IPS-18a (cell line): ENCODE measurements at regions not wholly inside any gene's neighbourhood (a gene's known extent, or its start where the extent isn't known, plus 50 kb on each side); places are given as distances from the start of the nearest gene placed in this dataset.
A peak's percentile ranks its signal among the peaks of the same experiment; 100 is the strongest.

ENCODE experiments used
- H3K27ac ChIP-seq: one replicate; pipeline ENCODE4 v1.5.1; 2013; ENCODE audit warnings: low read length
- H3K27me3 ChIP-seq: one replicate; pipeline ENCODE4 v1.6.1; 2013; ENCODE audit warnings: mild to moderate bottlenecking, low read length; ENCODE audit not compliant: control insufficient read depth, insufficient read depth
- H3K36me3 ChIP-seq: one replicate; pipeline ENCODE4 v1.6.1; 2013; ENCODE audit warnings: low read depth, low read length; ENCODE audit not compliant: control insufficient read depth
- H3K4me1 ChIP-seq: one replicate; pipeline ENCODE4 v1.6.1; 2013; ENCODE audit warnings: low read depth, low read length; ENCODE audit not compliant: control insufficient read depth
- H3K4me3 ChIP-seq: one replicate; pipeline ENCODE4 v1.5.1; 2013; ENCODE audit warnings: low read length
- H3K9ac ChIP-seq: one replicate; pipeline ENCODE4 v1.6.1; 2013; ENCODE audit warnings: mild to moderate bottlenecking, low read length, moderate library complexity
- H3K9me3 ChIP-seq: one replicate; pipeline ENCODE4 v1.6.1; 2013; ENCODE audit warnings: low read depth, low read length; ENCODE audit not compliant: control insufficient read depth

GRCh38 chr17:79490530-79490929, 120.3 kb downstream of the RBFOX3 start:
- no peaks in the 10 kb centered on the region for H3K9me3 ChIP-seq
- no peak overlapping the region for H3K9ac ChIP-seq
- H3K27me3 ChIP-seq, result no peaks in the 10 kb centered on the region
- H3K27ac ChIP-seq, result no peak overlapping the region
- peaks cover 5% of the 10 kb centered on the region for H3K4me1 ChIP-seq
- no peaks in the 10 kb centered on the region for H3K36me3 ChIP-seq
- H3K4me3 ChIP-seq, result no peak overlapping the region

- Histone ChIP-seq H3K27ac (no peak overlapping the region), H3K4me3 (no peak overlapping the region), H3K9ac (no peak overlapping the region), H3K9me3 (no peaks in the 10 kb centered on the region), H3K4me1 (peaks cover 23% of the 10 kb centered on the region), H3K27me3 (no peaks in the 10 kb centered on the region), H3K36me3 (no peaks in the 10 kb centered on the region)
These were observed 123.7 kb downstream of the RBFOX3 start for GRCh38 chr17:79487149-79487548.

DNA sequence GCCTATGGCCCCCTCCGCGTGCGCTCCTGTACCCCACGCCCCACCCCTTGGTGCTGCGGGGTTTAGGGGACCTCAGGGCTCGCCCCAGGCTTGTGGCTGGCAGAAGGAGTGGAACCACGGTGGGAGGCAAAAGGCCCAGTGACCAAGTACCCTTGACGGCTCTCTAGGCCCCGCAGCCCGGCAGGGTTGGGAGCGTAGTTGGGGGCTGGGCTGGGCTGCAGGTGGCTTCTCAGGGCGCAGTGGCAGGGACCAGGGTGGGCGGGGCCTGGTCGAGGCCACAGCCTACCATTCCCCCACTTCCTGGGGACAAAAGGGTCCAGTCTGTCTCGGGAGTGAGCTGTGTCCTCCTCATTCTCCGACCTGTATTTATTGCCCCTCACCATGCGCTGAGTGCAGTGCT, 124.9 kb downstream of the RBFOX3 start:
- Histone ChIP-seq H3K27me3 (no peaks in the 10 kb centered on the region), H3K9me3 (no peaks in the 10 kb centered on the region), H3K4me1 (peaks cover 23% of the 10 kb centered on the region), H3K27ac (no peak overlapping the region), H3K4me3 (no peak overlapping the region), H3K36me3 (no peaks in the 10 kb centered on the region), H3K9ac (no peak overlapping the region)

DNA sequence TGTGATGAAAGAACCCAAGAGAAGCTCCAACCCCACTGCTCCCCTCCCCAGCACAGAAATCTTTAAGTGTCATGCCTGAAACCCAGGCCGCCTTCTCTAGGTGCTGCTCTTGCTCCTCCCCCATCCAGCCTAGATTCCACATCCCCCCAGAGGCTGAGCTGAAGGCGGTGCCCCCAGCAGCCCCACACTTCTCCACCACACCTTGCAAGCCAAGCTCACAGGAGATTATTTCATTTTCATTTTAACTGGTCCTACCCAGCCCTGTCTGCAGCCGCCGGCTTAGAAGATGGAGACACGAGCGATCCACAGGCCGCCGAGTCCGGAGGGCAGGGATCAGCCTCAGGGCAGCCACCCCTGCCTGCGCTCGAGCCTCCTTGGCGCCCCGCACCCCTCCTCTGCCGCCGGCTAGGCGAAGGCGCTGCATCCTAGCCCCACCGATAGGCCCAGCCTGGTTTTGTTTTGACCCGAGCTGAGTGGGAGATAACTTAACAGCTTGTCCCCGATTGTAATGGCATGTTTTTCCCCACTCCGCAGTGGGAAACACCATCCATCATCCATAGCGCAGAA, 125.3 kb downstream of the RBFOX3 start:
- H3K9ac ChIP-seq, result no peak overlapping the region
- H3K4me3 ChIP-seq, result no peak overlapping the region
- H3K4me1 ChIP-seq, result peaks cover 23% of the 10 kb centered on the region
- no peaks in the 10 kb centered on the region for H3K9me3 ChIP-seq
- no peak overlapping the region for H3K27ac ChIP-seq
- no peaks in the 10 kb centered on the region for H3K27me3 ChIP-seq
- H3K36me3 ChIP-seq, result no peaks in the 10 kb centered on the region

GRCh38 chr17:79484600-79485418, 126.0 kb downstream of the RBFOX3 start:
- no peaks in the 10 kb centered on the region for H3K9me3 ChIP-seq
- H3K27me3 ChIP-seq, result no peaks in the 10 kb centered on the region
- H3K4me3 ChIP-seq, result no peak overlapping the region
- H3K4me1 ChIP-seq, result peaks cover 23% of the 10 kb centered on the region
- no peaks in the 10 kb centered on the region for H3K36me3 ChIP-seq
- H3K27ac ChIP-seq, result no peak overlapping the region
- H3K9ac ChIP-seq, result no peak overlapping the region

- Histone ChIP-seq H3K9me3 (no peaks in the 10 kb centered on the region), H3K9ac (no peak overlapping the region), H3K4me1 (peaks cover 23% of the 10 kb centered on the region), H3K36me3 (no peaks in the 10 kb centered on the region), H3K27me3 (no peaks in the 10 kb centered on the region), H3K27ac (no peak overlapping the region), H3K4me3 (no peak overlapping the region)
These were observed 127.0 kb downstream of the RBFOX3 start for GRCh38 chr17:79483842-79484241.

DNA sequence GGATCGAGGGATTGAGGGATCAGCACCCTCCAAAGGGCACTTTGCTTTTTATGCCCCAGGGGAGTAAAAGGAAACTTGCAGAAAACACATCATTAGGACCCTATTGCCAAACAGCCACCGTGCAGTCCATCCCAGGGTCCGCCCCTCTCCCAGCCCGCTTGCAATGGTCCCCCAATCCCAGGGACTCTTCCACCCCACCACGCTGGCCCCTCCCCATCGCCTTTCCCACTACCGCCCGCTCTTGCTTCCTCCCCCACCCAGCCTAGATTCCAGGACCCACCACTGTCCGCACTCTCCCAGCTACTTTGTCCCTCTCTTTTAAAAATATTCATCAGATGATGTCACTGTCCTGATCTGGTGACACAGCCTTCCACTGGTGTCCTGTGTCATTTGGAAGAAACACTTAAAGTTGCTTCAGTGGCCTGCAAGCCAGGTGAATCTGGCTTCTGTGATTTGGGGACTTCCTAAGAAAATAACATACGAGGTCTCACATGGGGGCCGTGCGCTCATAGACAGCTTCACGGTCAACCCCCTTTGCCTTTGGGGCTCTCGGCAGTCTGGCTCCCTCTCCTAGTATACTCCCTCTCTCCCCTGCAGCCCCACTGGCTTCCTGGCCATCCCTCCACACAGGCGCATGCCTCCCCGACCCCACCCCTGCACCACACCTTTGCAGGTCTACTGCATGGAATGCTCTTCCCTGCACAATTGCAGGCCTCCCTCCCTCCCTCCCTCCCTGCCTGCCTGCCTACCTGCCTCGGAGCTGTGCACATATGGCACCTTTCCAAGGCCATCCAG, 127.9 kb downstream of the RBFOX3 start:
- Histone ChIP-seq H3K27ac (no peak overlapping the region), H3K4me3 (peak overlapping the region; percentile 22), H3K4me1 (peaks cover 23% of the 10 kb centered on the region), H3K36me3 (no peaks in the 10 kb centered on the region), H3K9me3 (no peaks in the 10 kb centered on the region), H3K27me3 (no peaks in the 10 kb centered on the region), H3K9ac (no peak overlapping the region)

DNA sequence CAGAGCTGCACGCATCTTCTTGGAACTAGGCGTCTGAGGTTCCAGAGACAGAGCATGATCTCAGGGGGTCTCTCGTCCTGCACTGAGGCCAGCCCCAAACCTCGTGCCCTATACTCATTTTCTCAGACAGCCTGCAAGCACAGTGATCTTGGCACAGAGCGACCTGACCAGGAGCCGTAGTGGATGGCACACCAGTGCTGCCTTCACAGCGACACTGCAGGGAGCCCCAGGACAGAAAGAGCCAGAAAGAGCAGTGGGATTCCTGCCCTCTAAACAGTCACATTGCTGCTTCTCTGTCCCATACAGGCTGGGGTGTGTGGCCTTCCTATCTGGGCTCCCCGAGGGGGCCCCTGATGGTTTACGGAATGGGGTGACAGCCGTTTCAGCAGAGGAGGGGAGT, 131.0 kb downstream of the RBFOX3 start:
- Histone ChIP-seq H3K27me3 (no peaks in the 10 kb centered on the region), H3K9ac (no peak overlapping the region)

GRCh38 chr17:79478841-79479240, 132.0 kb downstream of the RBFOX3 start:
- H3K4me1 ChIP-seq, result peaks cover 8% of the 10 kb centered on the region
- no peak overlapping the region for H3K4me3 ChIP-seq
- no peaks in the 10 kb centered on the region for H3K9me3 ChIP-seq
- no peaks in the 10 kb centered on the region for H3K27me3 ChIP-seq
- H3K27ac ChIP-seq, result no peak overlapping the region
- no peaks in the 10 kb centered on the region for H3K36me3 ChIP-seq
- H3K9ac ChIP-seq, result no peak overlapping the region

More for the DNA sequence above, 131.0 kb downstream of the RBFOX3 start:
- Histone ChIP-seq H3K36me3 (no peaks in the 10 kb centered on the region), H3K4me1 (peaks cover 12% of the 10 kb centered on the region), H3K4me3 (no peak overlapping the region), H3K9me3 (no peaks in the 10 kb centered on the region), H3K27ac (no peak overlapping the region)

DNA sequence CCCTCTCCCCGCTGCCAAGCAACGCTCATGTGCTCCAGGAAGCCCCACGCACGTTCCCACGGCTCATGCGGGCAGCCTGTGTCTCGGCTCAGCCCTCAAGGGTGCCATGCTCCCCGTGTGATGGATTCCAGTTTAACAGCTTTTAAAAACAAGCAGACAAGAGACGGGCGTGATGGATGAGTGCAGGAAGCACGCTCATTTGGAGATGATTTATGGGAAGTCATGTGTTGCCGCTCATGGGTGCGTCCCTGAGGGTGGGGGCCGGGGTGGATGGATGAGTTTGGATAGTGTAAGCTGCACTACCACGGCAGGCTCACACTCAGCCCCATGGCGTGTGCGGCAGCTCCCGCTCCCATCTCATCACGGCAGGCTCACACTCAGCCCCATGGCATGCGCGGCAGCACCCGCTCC, 132.8 kb downstream of the RBFOX3 start:
- peaks cover 8% of the 10 kb centered on the region for H3K4me1 ChIP-seq
- no peak overlapping the region for H3K4me3 ChIP-seq
- no peak overlapping the region for H3K9ac ChIP-seq
- no peaks in the 10 kb centered on the region for H3K9me3 ChIP-seq
- H3K36me3 ChIP-seq, result no peaks in the 10 kb centered on the region
- no peak overlapping the region for H3K27ac ChIP-seq
- no peaks in the 10 kb centered on the region for H3K27me3 ChIP-seq

- no peaks in the 10 kb centered on the region for H3K36me3 ChIP-seq
- no peaks in the 10 kb centered on the region for H3K4me1 ChIP-seq
- H3K27me3 ChIP-seq, result no peaks in the 10 kb centered on the region
- no peak overlapping the region for H3K4me3 ChIP-seq
- H3K27ac ChIP-seq, result no peak overlapping the region
- no peaks in the 10 kb centered on the region for H3K9me3 ChIP-seq
- no peak overlapping the region for H3K9ac ChIP-seq
These were observed 134.7 kb downstream of the RBFOX3 start for GRCh38 chr17:79476074-79476652.
